ENCODE measurements at regions not wholly inside any gene's neighbourhood (a gene's known extent, or its start where the extent isn't known, plus 50 kb on each side); places are given as distances from the start of the nearest gene placed in this dataset.
"Not testable (repeated sequence)": the region's sequence is repeated elsewhere in the genome, so short reads cannot be mapped to it uniquely, and the experiment has no call there.

- TF ChIP-seq MAX (IDR thresholded peaks at IDR 0.05; ENCODE audit: low read depth, low read length) (no peak; the same call in 1 of the 2 replicates), POLR2A (IDR thresholded peaks at IDR 0.05; ENCODE audit: extremely low read depth, insufficient read length) (no peak), CTCF (IDR thresholded peaks at IDR 0.05; ENCODE audit: low read depth, low read length) (no peak), MYC (IDR thresholded peaks at IDR 0.05; ENCODE audit: low read depth, low read length) (no peak)
- peak; percentile 66 for DNase-seq (ENCODE audit: low read depth)
- H3K4me3 ChIP-seq (ENCODE audit: low read depth, low read length): no peak overlapping the region
Observed at GRCh38 chr22:22721681-22722354, 77.4 kb downstream of the GGTLC2 start.

- no peak overlapping the region for H3K4me3 ChIP-seq (ENCODE audit: low read depth, low read length)
- DNase-seq (ENCODE audit: low read depth): no peak
- TF ChIP-seq CTCF (IDR thresholded peaks at IDR 0.05; ENCODE audit: low read depth, low read length) (no peak), MYC (IDR thresholded peaks at IDR 0.05; ENCODE audit: low read depth, low read length) (no peak), MAX (IDR thresholded peaks at IDR 0.05; ENCODE audit: low read depth, low read length) (no peak), POLR2A (IDR thresholded peaks at IDR 0.05; ENCODE audit: extremely low read depth, insufficient read length) (no peak)
Observed at GRCh38 chr22:22728382-22728781, 84.0 kb downstream of the GGTLC2 start.

GRCh38 chr22:22730655-22731373 is 86.4 kb downstream of the GGTLC2 start:
- TF ChIP-seq CTCF (IDR thresholded peaks at IDR 0.05; ENCODE audit: low read depth, low read length): no peak
- TF ChIP-seq MAX (IDR thresholded peaks at IDR 0.05; ENCODE audit: low read depth, low read length): no peak
- TF ChIP-seq POLR2A (IDR thresholded peaks at IDR 0.05; ENCODE audit: extremely low read depth, insufficient read length): no peak
- TF ChIP-seq MYC (IDR thresholded peaks at IDR 0.05; ENCODE audit: low read depth, low read length): no peak
- H3K4me3 ChIP-seq (ENCODE audit: low read depth, low read length): no peak overlapping the region
- no peak for DNase-seq (ENCODE audit: low read depth)

GRCh38 chr22:22731374-22731676 is 86.9 kb downstream of the GGTLC2 start:
- TF ChIP-seq CTCF (IDR thresholded peaks at IDR 0.05; ENCODE audit: low read depth, low read length) (no peak), POLR2A (IDR thresholded peaks at IDR 0.05; ENCODE audit: extremely low read depth, insufficient read length) (no peak), MYC (IDR thresholded peaks at IDR 0.05; ENCODE audit: low read depth, low read length) (no peak), MAX (IDR thresholded peaks at IDR 0.05; ENCODE audit: low read depth, low read length) (no peak)
- no peak for DNase-seq (ENCODE audit: low read depth)
- no peak overlapping the region for H3K4me3 ChIP-seq (ENCODE audit: low read depth, low read length)

- not testable (repeated sequence) for DNase-seq (ENCODE audit: low read depth); H3K4me3 ChIP-seq (ENCODE audit: low read depth, low read length)
Observed at GRCh38 chr22:22733006-22733405, 88.6 kb downstream of the GGTLC2 start.

GRCh38 chr22:22733881-22734373 is 89.5 kb downstream of the GGTLC2 start:
- H3K4me3 ChIP-seq (ENCODE audit: low read depth, low read length): no peak overlapping the region
- no peak for TF ChIP-seq POLR2A (IDR thresholded peaks at IDR 0.05; ENCODE audit: extremely low read depth, insufficient read length)
- TF ChIP-seq MYC (IDR thresholded peaks at IDR 0.05; ENCODE audit: low read depth, low read length): no peak
- TF ChIP-seq MAX (IDR thresholded peaks at IDR 0.05; ENCODE audit: low read depth, low read length): no peak
- no peak for TF ChIP-seq CTCF (IDR thresholded peaks at IDR 0.05; ENCODE audit: low read depth, low read length)
- DNase-seq (ENCODE audit: low read depth): no peak

- not testable (repeated sequence) for DNase-seq (ENCODE audit: low read depth); H3K4me3 ChIP-seq (ENCODE audit: low read depth, low read length)
Observed at GRCh38 chr22:22734395-22735272, 90.2 kb downstream of the GGTLC2 start.

GRCh38 chr22:22735276-22735675 is 90.9 kb downstream of the GGTLC2 start:
- H3K4me3 ChIP-seq (ENCODE audit: low read depth, low read length): not testable (repeated sequence)

More at GRCh38 chr22:22735276-22735675, 90.9 kb downstream of the GGTLC2 start:
- not testable (repeated sequence) for DNase-seq (ENCODE audit: low read depth)
